Cardiac muscle cell (in vitro differentiated cells and primary cell): ENCODE measurements at regions not wholly inside any gene's neighbourhood (a gene's known extent, or its start where the extent isn't known, plus 50 kb on each side); places are given as distances from the start of the nearest gene placed in this dataset.

Experiments
- DNase-seq, 2 donors: peaks; one replicate each; pipeline versions ENCODE4 v3.0.0 to v3.0.0-alpha.2; 2010 to 2017; ENCODE audit warnings: low read depth in 1 of 2, low spot score in 1 of 2
- H3K27ac ChIP-seq: fragments of 200-600 bp; sonication (generic); 2 replicates; pipeline ENCODE4 v1.5.1; 2016
- H3K27me3 ChIP-seq: fragments of 200-600 bp; sonication (generic); 2 replicates; pipeline ENCODE4 v1.6.0; 2016; ENCODE audit warnings: control low read depth
- H3K36me3 ChIP-seq: fragments of 200-600 bp; sonication (generic); 2 replicates; pipeline ENCODE4 v1.5.1; 2016; ENCODE audit warnings: control low read depth
- H3K4me1 ChIP-seq: fragments of 200-600 bp; sonication (generic); 2 replicates; pipeline ENCODE4 v1.8.1; 2017; ENCODE audit warnings: low read depth, mild to moderate bottlenecking, mixed run types
- H3K4me3 ChIP-seq: fragments of 200-600 bp; sonication (generic); 2 replicates; pipeline ENCODE4 v1.5.1; 2016; ENCODE audit warnings: mild to moderate bottlenecking
- H3K9me3 ChIP-seq: fragments of 200-600 bp; sonication (generic); 2 replicates; pipeline ENCODE4 v1.5.1; 2017; ENCODE audit warnings: low read depth, mild to moderate bottlenecking, control low read depth
- TF ChIP-seq, protein P1 (sequence below): IDR thresholded peaks from 2 replicates; pipeline ENCODE4 v1.5.1; 2012; ENCODE audit warnings: low read depth, mild to moderate bottlenecking, low read length

- H3K27ac ChIP-seq, result peak overlapping the region; percentile 56
- H3K27me3 ChIP-seq, result no peaks in the 10 kb centered on the region
- no peaks in the 10 kb centered on the region for H3K9me3 ChIP-seq
- no peak overlapping the region for H3K4me3 ChIP-seq
- TF ChIP-seq, protein P1, sequence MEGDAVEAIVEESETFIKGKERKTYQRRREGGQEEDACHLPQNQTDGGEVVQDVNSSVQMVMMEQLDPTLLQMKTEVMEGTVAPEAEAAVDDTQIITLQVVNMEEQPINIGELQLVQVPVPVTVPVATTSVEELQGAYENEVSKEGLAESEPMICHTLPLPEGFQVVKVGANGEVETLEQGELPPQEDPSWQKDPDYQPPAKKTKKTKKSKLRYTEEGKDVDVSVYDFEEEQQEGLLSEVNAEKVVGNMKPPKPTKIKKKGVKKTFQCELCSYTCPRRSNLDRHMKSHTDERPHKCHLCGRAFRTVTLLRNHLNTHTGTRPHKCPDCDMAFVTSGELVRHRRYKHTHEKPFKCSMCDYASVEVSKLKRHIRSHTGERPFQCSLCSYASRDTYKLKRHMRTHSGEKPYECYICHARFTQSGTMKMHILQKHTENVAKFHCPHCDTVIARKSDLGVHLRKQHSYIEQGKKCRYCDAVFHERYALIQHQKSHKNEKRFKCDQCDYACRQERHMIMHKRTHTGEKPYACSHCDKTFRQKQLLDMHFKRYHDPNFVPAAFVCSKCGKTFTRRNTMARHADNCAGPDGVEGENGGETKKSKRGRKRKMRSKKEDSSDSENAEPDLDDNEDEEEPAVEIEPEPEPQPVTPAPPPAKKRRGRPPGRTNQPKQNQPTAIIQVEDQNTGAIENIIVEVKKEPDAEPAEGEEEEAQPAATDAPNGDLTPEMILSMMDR, result no peak
- no peak for DNase-seq
- H3K36me3 ChIP-seq, result no peaks in the 10 kb centered on the region
- H3K4me1 ChIP-seq, result peaks cover 9% of the 10 kb centered on the region
These were observed 234.8 kb downstream of the DUSP6 start for GRCh38 chr12:89117448-89118034.

DNA sequence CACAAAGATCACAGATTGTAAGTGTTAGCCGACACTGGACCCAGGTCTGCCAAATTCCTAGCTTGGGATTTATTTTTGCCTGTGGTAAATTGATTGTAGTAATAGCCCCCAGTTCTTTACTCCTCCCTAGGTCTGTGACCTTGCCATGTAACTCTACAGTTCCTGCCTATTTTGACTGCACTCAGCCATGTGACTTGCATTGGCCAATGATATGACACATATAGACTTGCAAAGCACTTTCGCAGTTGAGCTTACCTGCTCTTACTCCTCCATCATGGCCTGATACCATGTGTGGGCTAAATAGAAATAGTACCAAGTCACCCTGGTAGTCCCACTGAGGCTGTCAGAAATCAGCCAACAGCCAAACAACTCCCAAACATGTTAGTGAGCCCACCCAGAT, 240.3 kb downstream of the DUSP6 start:
- no peak for DNase-seq
- TF ChIP-seq, protein P1, result no peak
- H3K4me3 ChIP-seq, result no peak overlapping the region
- no peaks in the 10 kb centered on the region for H3K27me3 ChIP-seq
- H3K27ac ChIP-seq, result no peak overlapping the region
- no peaks in the 10 kb centered on the region for H3K4me1 ChIP-seq
- H3K9me3 ChIP-seq, result no peaks in the 10 kb centered on the region
- H3K36me3 ChIP-seq, result no peaks in the 10 kb centered on the region

- no peak overlapping the region for H3K27ac ChIP-seq
- TF ChIP-seq, protein P1, result no peak
- no peak overlapping the region for H3K4me3 ChIP-seq
- no peaks in the 10 kb centered on the region for H3K4me1 ChIP-seq
- no peaks in the 10 kb centered on the region for H3K9me3 ChIP-seq
- no peak for DNase-seq
- H3K27me3 ChIP-seq, result no peaks in the 10 kb centered on the region
- no peaks in the 10 kb centered on the region for H3K36me3 ChIP-seq
These were observed 244.0 kb downstream of the DUSP6 start for GRCh38 chr12:89108265-89108664.

- no peaks in the 10 kb centered on the region for H3K9me3 ChIP-seq
These were observed 245.4 kb downstream of the DUSP6 start for GRCh38 chr12:89106950-89107349.

DNA sequence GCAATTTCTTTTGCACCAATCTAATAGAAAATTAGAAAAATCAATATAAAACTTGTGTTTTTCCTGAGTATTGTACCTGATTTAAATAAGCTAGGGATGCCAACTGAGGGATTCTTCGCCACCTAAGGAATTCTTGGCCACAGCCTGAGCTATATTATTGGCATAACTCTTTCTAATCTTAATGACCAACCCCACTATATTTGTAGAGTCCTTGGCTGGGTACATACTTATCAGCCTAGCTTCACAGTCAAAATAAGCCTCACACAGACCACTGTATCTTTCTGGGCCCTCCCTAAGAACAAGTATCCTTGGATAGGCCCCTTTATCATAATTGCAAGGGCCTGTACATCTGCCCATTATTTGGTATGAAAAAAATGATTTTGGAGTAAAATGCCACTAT, 247.1 kb downstream of the DUSP6 start:
- Histone ChIP-seq H3K9me3 (no peaks in the 10 kb centered on the region), H3K4me1 (no peaks in the 10 kb centered on the region), H3K4me3 (no peak overlapping the region), H3K27me3 (no peaks in the 10 kb centered on the region), H3K36me3 (no peaks in the 10 kb centered on the region), H3K27ac (no peak overlapping the region)
- no peak for DNase-seq
- TF ChIP-seq, protein P1, result no peak

More at GRCh38 chr12:89106950-89107349, 245.4 kb downstream of the DUSP6 start:
- DNase-seq, result no peak
- no peaks in the 10 kb centered on the region for H3K36me3 ChIP-seq
- H3K27me3 ChIP-seq, result no peaks in the 10 kb centered on the region
- H3K27ac ChIP-seq, result no peak overlapping the region
- TF ChIP-seq, protein P1, result no peak
- no peaks in the 10 kb centered on the region for H3K4me1 ChIP-seq
- no peak overlapping the region for H3K4me3 ChIP-seq
